ENCODE measurements at regions not wholly inside any gene's neighbourhood (a gene's known extent, or its start where the extent isn't known, plus 50 kb on each side); places are given as distances from the start of the nearest gene placed in this dataset.

- Histone ChIP-seq H3K27me3 (replicated peaks; ENCODE audit: control insufficient read depth, insufficient read depth, low read length) (no peaks in the 10 kb centered on the region), H3K36me3 (ENCODE audit: control insufficient read depth, insufficient read depth, low read length) (no peaks in the 10 kb centered on the region), H3K4me3 (replicated peaks; ENCODE audit: low read depth, low read length) (no peak overlapping the region)
- DNase-seq (ENCODE audit: extremely low read depth, insufficient read length), result no peak
- TF ChIP-seq, protein P1, sequence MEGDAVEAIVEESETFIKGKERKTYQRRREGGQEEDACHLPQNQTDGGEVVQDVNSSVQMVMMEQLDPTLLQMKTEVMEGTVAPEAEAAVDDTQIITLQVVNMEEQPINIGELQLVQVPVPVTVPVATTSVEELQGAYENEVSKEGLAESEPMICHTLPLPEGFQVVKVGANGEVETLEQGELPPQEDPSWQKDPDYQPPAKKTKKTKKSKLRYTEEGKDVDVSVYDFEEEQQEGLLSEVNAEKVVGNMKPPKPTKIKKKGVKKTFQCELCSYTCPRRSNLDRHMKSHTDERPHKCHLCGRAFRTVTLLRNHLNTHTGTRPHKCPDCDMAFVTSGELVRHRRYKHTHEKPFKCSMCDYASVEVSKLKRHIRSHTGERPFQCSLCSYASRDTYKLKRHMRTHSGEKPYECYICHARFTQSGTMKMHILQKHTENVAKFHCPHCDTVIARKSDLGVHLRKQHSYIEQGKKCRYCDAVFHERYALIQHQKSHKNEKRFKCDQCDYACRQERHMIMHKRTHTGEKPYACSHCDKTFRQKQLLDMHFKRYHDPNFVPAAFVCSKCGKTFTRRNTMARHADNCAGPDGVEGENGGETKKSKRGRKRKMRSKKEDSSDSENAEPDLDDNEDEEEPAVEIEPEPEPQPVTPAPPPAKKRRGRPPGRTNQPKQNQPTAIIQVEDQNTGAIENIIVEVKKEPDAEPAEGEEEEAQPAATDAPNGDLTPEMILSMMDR (IDR thresholded peaks at IDR 0.05; ENCODE audit: insufficient read depth, low read length, poor library complexity, severe bottlenecking), result no peak
Observed at GRCh38 chr19:30852168-30852567, 480.0 kb downstream of the ZNF536 start.

DNA sequence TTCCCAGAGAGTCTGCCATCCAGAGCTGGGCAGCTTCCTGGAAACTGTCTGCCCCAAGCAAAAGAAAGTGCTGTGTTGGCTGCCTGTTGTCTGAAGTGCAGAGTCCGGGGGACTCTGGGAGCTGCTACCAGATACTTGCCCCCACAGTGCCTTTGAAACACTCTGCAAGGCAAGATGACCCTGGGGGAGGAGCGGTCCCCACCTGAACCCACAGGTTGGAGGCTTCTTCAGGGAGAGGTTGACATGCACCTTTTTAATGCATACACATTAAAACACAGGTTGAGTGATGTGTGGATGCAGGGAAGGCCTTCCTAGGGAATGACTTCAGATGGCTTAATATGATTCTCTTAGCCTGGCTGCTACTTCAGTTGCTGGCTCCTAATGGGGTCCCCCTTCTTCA, 479.5 kb downstream of the ZNF536 start:
- TF ChIP-seq, protein P1 (IDR thresholded peaks at IDR 0.05; ENCODE audit: insufficient read depth, low read length, poor library complexity, severe bottlenecking), result no peak
- Histone ChIP-seq H3K27me3 (replicated peaks; ENCODE audit: control insufficient read depth, insufficient read depth, low read length) (no peaks in the 10 kb centered on the region), H3K36me3 (ENCODE audit: control insufficient read depth, insufficient read depth, low read length) (no peaks in the 10 kb centered on the region), H3K4me3 (replicated peaks; ENCODE audit: low read depth, low read length) (no peak overlapping the region)
- DNase-seq (ENCODE audit: extremely low read depth, insufficient read length), result no peak

DNA sequence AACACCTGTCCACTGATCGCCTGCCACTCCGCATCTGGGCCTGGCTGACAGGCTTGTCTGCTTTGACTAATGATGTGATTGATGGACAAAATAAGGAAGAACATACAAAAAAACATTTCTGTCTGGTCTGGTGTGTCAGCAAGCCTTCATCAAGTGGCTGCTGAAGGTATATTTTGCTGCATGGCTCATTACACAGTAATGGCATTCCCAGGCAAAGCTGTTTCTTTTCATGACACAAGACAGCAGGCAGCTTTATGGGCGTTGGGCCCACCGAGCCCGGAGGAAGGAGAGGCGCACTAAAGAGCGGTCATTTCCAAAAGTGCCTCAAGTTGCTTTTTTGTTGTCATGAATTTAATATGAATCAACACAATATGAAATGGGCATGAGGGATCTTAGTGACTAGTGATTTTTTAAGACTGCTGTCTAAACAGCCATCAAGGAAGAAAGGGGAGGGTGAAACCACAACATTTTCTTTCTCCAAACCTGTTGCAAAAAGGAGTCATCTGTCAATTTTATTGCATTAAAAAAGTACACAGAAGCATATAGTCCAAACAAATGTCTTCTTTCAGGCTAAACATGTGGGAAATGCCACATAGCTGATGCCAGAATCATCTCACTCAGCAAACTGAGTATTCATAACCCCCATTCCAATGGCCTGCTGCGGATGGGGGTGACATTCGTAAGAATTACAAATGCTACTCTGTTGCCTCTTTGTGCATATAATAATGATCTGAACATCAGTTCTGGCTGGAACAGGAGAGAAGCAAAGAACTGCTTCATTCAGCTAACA, 476.6 kb downstream of the ZNF536 start:
- no peak for DNase-seq (ENCODE audit: extremely low read depth, insufficient read length)
- no peak overlapping the region for H3K4me3 ChIP-seq (replicated peaks; ENCODE audit: low read depth, low read length)
- H3K27me3 ChIP-seq (replicated peaks; ENCODE audit: control insufficient read depth, insufficient read depth, low read length), result no peaks in the 10 kb centered on the region
- TF ChIP-seq, protein P1 (IDR thresholded peaks at IDR 0.05; ENCODE audit: insufficient read depth, low read length, poor library complexity, severe bottlenecking), result no peak
- H3K36me3 ChIP-seq (ENCODE audit: control insufficient read depth, insufficient read depth, low read length), result no peaks in the 10 kb centered on the region

DNA sequence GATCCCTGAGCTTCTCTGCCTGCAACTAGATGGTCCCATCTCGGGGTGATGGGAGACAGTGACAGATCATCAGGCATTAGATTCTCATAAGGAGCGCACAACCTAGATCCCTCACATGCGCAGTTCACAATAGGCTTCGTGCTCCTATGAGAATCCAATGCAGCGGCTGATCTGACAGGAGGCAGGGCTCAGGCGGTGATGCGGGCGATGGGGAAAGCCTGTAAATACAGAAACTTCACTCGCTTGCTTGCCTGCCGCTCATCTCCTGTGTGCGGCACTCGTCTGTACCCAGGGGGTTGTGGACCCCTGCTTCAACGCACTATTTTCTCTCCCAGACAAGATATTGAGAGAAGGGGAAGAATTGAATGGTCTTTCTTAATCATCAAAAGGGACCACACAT, 473.9 kb downstream of the ZNF536 start:
- Histone ChIP-seq H3K4me3 (replicated peaks; ENCODE audit: low read depth, low read length) (no peak overlapping the region), H3K36me3 (ENCODE audit: control insufficient read depth, insufficient read depth, low read length) (no peaks in the 10 kb centered on the region), H3K27me3 (replicated peaks; ENCODE audit: control insufficient read depth, insufficient read depth, low read length) (no peaks in the 10 kb centered on the region)
- TF ChIP-seq, protein P1 (IDR thresholded peaks at IDR 0.05; ENCODE audit: insufficient read depth, low read length, poor library complexity, severe bottlenecking), result no peak
- no peak for DNase-seq (ENCODE audit: extremely low read depth, insufficient read length)

GRCh38 chr19:30842926-30843325, 470.7 kb downstream of the ZNF536 start:
- DNase-seq (ENCODE audit: extremely low read depth, insufficient read length), result no peak
- Histone ChIP-seq H3K4me3 (replicated peaks; ENCODE audit: low read depth, low read length) (no peak overlapping the region), H3K27me3 (replicated peaks; ENCODE audit: control insufficient read depth, insufficient read depth, low read length) (no peaks in the 10 kb centered on the region), H3K36me3 (ENCODE audit: control insufficient read depth, insufficient read depth, low read length) (no peaks in the 10 kb centered on the region)
- TF ChIP-seq, protein P1 (IDR thresholded peaks at IDR 0.05; ENCODE audit: insufficient read depth, low read length, poor library complexity, severe bottlenecking), result no peak
